ENCODE measurements at regions not wholly inside any gene's neighbourhood (a gene's known extent, or its start where the extent isn't known, plus 50 kb on each side); places are given as distances from the start of the nearest gene placed in this dataset.

DNA sequence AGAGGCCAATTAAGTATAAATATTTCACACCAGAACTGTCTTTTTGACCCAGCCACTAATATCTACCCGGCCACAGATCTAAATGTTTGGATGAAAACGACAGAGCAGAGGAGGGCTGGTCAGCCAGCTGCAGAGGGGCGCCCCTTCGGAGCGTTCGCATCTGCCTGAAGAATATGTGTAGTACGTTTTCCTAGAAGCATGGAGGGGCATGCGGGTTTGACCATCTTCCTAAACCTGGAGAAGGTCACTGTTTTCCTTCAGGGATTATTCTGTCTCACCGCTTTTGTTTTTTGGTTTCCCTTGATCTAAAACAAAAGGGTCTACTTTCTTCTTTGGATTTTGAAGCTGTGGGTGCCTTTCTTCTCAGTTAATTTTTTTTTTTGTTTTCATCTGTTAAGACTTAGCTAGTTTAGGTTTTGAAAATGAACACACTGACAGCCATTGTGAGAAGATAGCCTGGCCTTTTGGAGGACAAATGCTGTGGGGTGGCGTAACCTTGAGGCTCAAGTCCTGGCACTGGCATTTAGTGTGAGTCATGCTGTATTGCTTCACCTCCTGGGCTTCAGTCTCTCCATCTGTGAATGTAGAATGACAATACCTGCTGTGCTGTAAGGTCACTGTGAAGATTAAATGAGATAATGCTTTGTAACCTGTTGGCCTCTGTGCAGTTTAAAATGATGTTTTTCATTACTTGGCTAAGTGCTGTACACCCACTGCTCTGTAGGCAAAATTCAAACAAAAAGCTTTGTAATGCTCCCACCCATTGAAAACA lies 74.1 kb upstream of the IRF2BP2 start:
- no peak for DNase-seq

GRCh38 chr1:234683127-234683860 lies 73.3 kb upstream of the IRF2BP2 start:
- DNase-seq = no peak

DNA sequence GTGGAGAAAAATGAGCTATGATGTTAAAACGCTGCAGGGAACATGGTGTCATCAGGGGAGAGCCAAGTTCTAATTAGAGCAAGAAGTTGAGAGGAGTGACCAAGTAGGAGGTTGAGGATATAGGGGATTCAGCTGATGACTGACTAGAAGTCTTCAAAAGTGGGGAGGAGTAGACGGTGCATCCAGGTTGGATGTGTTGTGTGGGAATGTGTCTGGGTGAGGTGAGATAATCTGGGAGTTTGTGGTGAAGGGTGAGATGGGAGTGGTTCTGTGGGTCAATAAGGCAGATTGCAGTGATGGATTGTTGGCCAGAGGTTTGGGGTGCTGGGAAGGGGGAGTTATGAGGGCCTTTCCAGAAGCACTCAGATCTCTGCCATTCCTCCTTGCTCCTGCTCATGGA lies 72.0 kb upstream of the IRF2BP2 start:
- no peak for DNase-seq

GRCh38 chr1:234681065-234681464 lies 71.1 kb upstream of the IRF2BP2 start:
- no peak for DNase-seq

DNA sequence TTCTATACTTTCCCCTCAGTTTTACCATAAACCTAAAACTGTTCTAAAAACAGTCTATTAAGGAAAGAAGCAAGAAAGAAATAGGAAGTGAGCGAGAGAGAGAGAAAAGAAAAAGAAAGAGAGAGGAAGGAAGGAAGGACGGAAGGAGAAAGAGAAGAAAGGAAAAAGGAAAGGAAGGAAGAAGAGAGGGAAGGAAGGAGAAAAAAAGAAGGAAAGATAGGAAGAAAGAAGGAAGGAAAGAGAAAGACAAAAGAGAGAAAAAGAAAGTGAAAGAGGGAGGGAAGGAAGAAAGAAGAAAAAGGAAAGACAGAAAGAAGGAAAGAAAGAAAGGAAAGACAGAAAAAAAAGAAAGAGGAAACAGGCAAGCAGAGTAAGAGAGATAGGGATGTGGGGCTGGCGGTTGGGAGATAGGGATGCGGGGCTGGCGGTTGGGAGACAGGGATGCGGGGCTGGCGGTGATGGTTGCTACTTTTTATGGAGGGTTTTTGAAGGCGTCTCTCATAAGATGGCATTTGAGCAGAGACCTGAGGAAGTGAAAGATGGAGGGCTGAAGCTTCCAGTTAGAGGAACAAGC lies 70.4 kb upstream of the IRF2BP2 start:
- DNase-seq = no peak

GRCh38 chr1:234676103-234676594 lies 66.2 kb upstream of the IRF2BP2 start:
- peak; percentile 47 for DNase-seq

GRCh38 chr1:234675572-234675971 lies 65.6 kb upstream of the IRF2BP2 start:
- DNase-seq = no peak

DNA sequence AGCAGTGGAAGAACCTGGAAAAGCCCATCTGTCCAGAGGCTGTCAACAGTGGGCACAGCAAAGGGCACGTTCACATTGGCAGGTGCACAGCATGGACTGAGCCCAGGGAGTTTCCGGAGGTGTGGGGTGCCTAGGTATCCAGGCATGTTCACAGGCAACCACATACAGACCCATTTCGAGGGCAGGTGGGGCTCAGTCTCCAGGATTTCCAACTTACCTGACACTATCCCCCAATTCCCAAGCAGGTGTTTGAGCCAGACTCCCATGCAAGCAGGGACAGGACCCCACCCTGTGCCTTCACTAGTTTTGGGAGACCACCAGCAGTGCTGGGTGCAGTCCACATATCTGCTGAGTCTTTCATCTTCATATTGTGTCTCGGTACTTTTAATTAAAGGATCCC lies 65.0 kb upstream of the IRF2BP2 start:
- DNase-seq = no peak

DNA sequence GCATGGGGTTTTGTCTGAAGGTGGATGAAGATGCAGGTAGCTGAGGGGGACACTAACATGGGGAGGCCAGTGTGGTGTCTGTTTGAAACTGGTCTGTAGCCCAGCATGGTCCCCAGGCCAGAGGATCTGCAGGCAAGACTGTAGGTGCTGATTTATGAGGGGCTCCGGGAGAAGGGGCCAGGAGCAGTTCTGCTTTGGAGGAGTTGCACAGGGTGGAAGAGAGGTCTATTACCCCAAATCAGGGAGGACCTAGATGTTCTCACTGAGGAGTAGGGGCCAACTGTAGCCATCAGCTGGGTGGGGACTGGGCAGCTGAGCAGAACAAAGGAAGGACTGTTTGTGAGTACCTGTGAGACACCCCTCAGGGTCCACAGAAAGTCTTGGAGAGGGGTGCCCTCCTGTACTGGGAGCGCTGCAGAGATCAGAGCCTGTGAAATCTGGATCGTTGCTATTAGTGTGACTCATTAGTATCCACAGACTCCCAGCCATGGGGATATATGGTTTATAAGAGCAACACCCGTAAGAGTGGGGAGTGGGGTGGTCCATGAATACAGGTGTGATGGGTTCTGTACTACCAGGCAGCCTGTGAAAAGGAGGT lies 64.3 kb upstream of the IRF2BP2 start:
- no peak for DNase-seq

GRCh38 chr1:234672349-234673135 lies 62.6 kb upstream of the IRF2BP2 start:
- DNase-seq = no peak

DNA sequence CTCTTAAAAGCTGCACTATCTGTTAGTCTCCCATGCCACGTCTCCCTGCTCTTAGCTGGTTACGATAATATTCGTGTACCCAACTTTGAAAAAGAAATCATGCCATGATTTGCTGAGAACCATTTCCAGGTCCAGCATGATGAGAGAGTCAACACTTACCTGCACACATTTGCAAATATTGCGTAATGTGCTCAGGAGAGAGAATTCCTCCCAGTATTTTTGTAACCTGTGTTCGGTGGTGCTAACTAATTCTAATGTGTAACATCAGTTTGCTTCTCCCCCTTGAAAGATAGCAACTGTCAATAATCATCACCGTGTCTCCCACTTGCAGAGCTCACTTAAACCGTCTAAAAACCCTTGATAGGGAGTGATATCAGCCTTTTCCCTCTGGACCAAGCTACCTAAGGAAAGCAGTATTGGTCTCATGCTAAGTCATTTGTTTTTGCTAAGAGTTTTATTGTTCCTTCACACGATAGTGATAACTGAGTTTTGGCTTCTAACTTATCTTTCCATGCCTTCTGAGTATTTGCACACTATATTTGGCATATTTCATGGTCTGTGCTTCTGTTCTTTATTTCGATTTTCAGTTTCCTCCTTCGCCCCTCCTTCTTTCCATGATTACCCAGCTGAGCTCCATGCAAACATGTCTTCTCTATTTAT lies 61.1 kb upstream of the IRF2BP2 start:
- no peak for DNase-seq

DNA sequence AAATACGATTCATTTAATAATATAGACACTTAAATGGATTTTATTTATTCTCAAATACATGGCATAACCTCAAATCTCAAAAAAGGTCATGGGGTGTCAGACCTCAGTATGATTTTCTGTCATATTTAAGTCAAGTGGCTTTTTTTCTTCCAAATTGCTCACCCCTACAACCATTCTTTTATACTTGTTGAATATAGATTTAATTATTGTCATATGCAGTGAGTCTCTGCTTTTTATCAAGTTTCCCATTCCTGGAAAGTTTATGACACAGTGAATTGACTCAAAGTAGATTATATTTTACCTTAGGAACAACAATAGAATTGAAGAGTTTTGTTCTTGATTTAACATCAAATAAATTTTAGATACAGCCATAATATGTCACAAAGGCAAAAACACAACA lies 59.5 kb upstream of the IRF2BP2 start:
- no peak for DNase-seq

- no peak for DNase-seq
Measured at GRCh38 chr1:234668577-234668955, 58.6 kb upstream of the IRF2BP2 start.

DNA sequence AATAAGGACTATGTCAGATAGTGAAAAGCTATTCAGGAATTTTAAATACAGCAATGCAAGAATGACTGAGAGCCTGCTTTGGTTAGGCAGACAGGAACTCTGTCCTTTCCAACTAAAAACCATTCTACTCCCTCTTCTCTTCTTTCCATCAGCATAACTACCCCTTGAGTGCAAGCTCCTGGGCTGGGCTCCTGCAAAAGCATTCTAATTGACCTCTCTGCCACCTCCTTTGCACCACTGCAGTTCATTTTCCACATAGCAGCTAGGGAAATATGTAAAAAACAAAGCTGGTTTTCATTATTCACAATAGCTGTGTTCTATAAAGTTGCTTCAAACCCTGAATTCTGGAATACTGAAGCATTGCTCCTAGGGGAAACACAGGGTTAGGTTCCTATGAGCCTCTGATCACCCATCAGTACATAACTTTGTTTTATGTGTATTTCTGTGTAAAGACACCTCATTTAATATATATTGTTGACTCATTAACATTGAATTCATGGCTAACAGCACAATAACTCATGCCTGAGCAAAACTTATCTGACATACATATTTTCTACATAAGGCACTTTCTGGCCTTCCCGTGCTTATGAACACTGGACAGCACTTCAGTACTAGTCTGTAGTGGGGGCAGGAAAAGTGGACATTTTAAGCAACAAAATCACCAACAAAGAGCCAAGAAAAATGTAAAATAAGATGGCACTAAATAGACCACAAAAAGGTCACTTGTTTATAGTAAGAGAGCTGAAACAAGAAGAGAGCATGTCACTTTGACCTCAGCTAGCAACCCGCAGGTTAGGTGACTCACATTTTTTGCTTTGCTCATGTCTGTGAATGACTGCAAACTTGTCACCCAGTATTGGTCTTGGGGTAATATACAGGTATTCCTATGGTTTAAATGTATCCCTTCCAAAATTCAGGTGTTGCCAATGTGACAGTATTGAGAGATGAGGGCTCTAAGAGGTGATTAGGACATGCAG lies 57.9 kb upstream of the IRF2BP2 start:
- DNase-seq = no peak

DNA sequence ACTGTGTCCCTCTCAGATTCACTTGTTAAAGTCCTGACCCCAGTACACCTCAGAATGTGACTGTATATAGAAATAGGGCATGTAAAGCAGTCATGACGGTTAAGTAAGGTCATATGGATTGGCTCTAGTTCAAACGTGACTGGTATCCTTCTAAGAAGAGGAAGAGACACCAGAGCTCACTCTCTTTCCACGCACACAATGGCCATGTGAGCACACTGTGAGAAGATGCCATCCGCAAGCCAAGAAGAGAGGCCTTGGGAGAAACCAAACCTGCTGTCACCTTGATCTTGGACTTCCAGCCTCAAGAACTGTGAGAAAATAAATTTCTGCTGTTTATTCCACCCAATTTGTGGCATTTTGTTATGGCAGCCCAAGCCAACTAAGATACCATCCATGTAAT lies 56.8 kb upstream of the IRF2BP2 start:
- no peak for DNase-seq

DNA sequence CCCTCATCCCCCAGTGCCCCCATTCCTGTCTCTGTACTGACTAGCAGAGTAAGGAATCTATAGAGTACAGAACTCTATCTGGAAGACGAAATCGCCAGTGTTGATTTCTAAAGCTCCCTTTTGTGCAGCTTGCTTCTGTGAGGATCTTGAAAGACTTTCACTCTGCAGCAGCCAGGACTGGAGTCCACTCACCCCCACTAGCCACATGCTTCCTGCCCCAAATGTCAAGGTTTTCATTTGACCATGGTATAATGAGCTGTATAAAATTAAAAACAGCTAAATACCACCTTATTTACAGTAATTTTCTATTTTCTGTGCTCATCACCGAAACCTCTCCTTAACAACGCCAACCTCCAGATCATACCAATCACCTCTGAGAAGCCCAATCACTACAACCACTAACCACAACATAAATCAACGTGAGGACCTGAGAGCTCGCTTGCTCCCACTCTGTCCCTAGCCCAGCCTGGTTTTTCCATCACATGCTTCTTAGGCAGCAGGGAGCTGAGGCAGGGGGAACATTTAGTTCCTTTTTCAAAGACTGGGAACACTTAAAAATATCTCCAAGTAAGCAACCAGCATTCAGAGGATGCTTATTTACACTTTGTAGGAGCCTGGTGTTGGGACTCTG lies 56.1 kb upstream of the IRF2BP2 start:
- DNase-seq = no peak

GRCh38 chr1:234662148-234662547 lies 52.2 kb upstream of the IRF2BP2 start:
- no peak for DNase-seq

DNA sequence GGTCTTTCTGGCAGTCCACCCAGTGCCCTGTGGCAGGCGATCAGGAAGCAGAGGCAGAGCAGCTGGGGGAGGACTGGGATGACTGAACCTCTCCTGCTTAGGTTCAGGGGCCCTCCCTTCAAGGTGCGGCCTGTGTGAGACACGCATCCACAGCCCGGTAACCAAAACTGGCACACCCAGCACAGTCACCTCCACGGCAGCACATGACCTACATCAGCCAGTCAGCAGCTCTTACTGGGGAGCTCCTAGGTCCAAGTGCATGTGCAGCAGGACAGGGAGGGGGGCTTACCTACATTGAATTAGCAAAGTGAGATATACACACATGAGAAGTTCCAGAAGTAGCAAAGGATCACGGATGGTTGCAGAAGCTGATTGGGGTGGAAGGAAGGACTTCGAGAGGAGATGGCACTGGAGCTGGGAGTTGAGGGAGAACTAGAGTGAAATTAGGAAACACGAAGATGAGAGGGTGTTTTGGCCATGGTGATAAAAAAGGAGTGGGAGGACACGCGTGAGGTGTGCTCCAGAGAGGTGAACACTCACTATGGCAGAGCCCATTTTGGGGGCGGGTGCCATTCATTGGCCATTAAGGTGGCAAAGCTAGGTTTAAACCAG lies 51.4 kb upstream of the IRF2BP2 start:
- no peak for DNase-seq

- DNase-seq = no peak
Measured at GRCh38 chr1:234660536-234661316, 50.7 kb upstream of the IRF2BP2 start.
